ENCODE measurements at regions not wholly inside any gene's neighbourhood (a gene's known extent, or its start where the extent isn't known, plus 50 kb on each side); places are given as distances from the start of the nearest gene placed in this dataset.

- no peaks in the 10 kb centered on the region for H3K36me3 ChIP-seq (ENCODE audit: insufficient read depth, low read length)
- DNase-seq (ENCODE audit: insufficient read length, low spot score, missing footprints): no peak
- TF ChIP-seq, protein P1, sequence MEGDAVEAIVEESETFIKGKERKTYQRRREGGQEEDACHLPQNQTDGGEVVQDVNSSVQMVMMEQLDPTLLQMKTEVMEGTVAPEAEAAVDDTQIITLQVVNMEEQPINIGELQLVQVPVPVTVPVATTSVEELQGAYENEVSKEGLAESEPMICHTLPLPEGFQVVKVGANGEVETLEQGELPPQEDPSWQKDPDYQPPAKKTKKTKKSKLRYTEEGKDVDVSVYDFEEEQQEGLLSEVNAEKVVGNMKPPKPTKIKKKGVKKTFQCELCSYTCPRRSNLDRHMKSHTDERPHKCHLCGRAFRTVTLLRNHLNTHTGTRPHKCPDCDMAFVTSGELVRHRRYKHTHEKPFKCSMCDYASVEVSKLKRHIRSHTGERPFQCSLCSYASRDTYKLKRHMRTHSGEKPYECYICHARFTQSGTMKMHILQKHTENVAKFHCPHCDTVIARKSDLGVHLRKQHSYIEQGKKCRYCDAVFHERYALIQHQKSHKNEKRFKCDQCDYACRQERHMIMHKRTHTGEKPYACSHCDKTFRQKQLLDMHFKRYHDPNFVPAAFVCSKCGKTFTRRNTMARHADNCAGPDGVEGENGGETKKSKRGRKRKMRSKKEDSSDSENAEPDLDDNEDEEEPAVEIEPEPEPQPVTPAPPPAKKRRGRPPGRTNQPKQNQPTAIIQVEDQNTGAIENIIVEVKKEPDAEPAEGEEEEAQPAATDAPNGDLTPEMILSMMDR (IDR thresholded peaks at IDR 0.05; ENCODE audit: extremely low read depth, low read depth, low read length): no peak
- no peak overlapping the region for H3K4me2 ChIP-seq (ENCODE audit: insufficient read depth, low read length)
- H3K27ac ChIP-seq (ENCODE audit: low read depth, low read length): no peak overlapping the region
- no peak overlapping the region for H3K4me3 ChIP-seq (ENCODE audit: insufficient read depth, low read length)
- H4K20me1 ChIP-seq (ENCODE audit: insufficient read depth, low read length): no peaks in the 10 kb centered on the region
- H2AFZ ChIP-seq (ENCODE audit: low read length): no peak overlapping the region
- no peaks in the 10 kb centered on the region for H3K79me2 ChIP-seq (ENCODE audit: insufficient read depth, low read length)
- H3K4me1 ChIP-seq (ENCODE audit: insufficient read depth, low read length): no peaks in the 10 kb centered on the region
- H3K27me3 ChIP-seq (ENCODE audit: insufficient read depth, low read length): no peaks in the 10 kb centered on the region
- H3K9me3 ChIP-seq (ENCODE audit: low read depth, low read length): no peaks in the 10 kb centered on the region
Observed at GRCh38 chr1:82445132-82445531, 644.4 kb downstream of the ADGRL2 start.

DNA sequence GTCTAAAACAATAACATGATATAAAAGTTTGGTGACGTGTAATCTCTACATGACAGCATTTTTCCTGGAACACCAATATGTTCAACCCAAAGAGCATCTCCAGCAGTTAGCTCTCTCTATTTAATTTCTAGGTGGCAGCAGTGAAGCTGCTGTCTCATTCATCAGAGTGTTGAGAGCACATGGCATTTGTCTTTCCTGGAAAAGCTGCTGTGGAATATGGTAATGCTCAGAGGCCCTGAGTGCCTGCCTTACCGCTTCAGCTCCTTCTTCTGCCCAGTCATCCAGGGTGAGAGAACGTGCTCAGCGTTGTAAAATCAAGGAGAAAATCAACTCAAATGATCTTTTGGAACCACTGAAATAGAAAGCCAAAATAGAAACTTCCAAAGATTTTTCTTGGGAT, 640.7 kb downstream of the ADGRL2 start:
- Histone ChIP-seq H4K20me1 (ENCODE audit: insufficient read depth, low read length) (no peaks in the 10 kb centered on the region), H3K4me1 (ENCODE audit: insufficient read depth, low read length) (no peaks in the 10 kb centered on the region), H3K27ac (ENCODE audit: low read depth, low read length) (no peak overlapping the region), H3K36me3 (ENCODE audit: insufficient read depth, low read length) (no peaks in the 10 kb centered on the region), H3K79me2 (ENCODE audit: insufficient read depth, low read length) (no peaks in the 10 kb centered on the region), H2AFZ (ENCODE audit: low read length) (no peak overlapping the region), H3K9me3 (ENCODE audit: low read depth, low read length) (no peaks in the 10 kb centered on the region), H3K4me3 (ENCODE audit: insufficient read depth, low read length) (no peak overlapping the region), H3K27me3 (ENCODE audit: insufficient read depth, low read length) (no peaks in the 10 kb centered on the region), H3K4me2 (ENCODE audit: insufficient read depth, low read length) (no peak overlapping the region)
- TF ChIP-seq, protein P1 (IDR thresholded peaks at IDR 0.05; ENCODE audit: extremely low read depth, low read depth, low read length): no peak
- DNase-seq (ENCODE audit: insufficient read length, low spot score, missing footprints): no peak

GRCh38 chr1:82423174-82423815, 622.6 kb downstream of the ADGRL2 start:
- Histone ChIP-seq H3K9me3 (ENCODE audit: low read depth, low read length) (no peaks in the 10 kb centered on the region), H3K4me3 (ENCODE audit: insufficient read depth, low read length) (no peak overlapping the region), H2AFZ (ENCODE audit: low read length) (no peak overlapping the region), H3K4me1 (ENCODE audit: insufficient read depth, low read length) (no peaks in the 10 kb centered on the region), H4K20me1 (ENCODE audit: insufficient read depth, low read length) (no peaks in the 10 kb centered on the region), H3K27me3 (ENCODE audit: insufficient read depth, low read length) (no peaks in the 10 kb centered on the region), H3K79me2 (ENCODE audit: insufficient read depth, low read length) (no peaks in the 10 kb centered on the region), H3K36me3 (ENCODE audit: insufficient read depth, low read length) (no peaks in the 10 kb centered on the region), H3K27ac (ENCODE audit: low read depth, low read length) (no peak overlapping the region), H3K4me2 (ENCODE audit: insufficient read depth, low read length) (no peak overlapping the region)
- no peak for DNase-seq (ENCODE audit: insufficient read length, low spot score, missing footprints)
- TF ChIP-seq, protein P1 (IDR thresholded peaks at IDR 0.05; ENCODE audit: extremely low read depth, low read depth, low read length): no peak

DNA sequence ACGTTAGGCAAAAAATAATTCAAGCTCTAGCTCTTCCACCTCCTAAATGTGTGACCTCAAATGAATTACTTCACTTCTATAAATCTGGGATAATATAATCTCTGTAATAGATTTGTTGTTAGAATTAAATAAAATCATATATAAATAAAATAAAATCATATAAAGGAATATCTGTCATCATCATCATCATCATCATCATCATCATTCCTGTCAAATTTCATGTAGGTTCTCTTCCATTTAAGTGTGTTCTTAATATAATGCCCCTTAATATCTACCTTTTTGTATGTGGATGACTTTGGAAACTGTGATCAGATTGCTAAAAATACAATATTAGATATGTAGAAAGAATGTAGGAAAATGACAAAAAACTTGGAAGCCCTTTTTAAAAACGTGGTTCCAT, 621.0 kb downstream of the ADGRL2 start:
- TF ChIP-seq, protein P1 (IDR thresholded peaks at IDR 0.05; ENCODE audit: extremely low read depth, low read depth, low read length): no peak
- H3K27ac ChIP-seq (ENCODE audit: low read depth, low read length): no peak overlapping the region
- no peaks in the 10 kb centered on the region for H3K79me2 ChIP-seq (ENCODE audit: insufficient read depth, low read length)
- H3K4me2 ChIP-seq (ENCODE audit: insufficient read depth, low read length): no peak overlapping the region
- no peaks in the 10 kb centered on the region for H3K36me3 ChIP-seq (ENCODE audit: insufficient read depth, low read length)
- DNase-seq (ENCODE audit: insufficient read length, low spot score, missing footprints): no peak
- H3K4me1 ChIP-seq (ENCODE audit: insufficient read depth, low read length): no peaks in the 10 kb centered on the region
- no peaks in the 10 kb centered on the region for H3K9me3 ChIP-seq (ENCODE audit: low read depth, low read length)
- H3K27me3 ChIP-seq (ENCODE audit: insufficient read depth, low read length): no peaks in the 10 kb centered on the region
- no peak overlapping the region for H3K4me3 ChIP-seq (ENCODE audit: insufficient read depth, low read length)
- H4K20me1 ChIP-seq (ENCODE audit: insufficient read depth, low read length): no peaks in the 10 kb centered on the region
- no peak overlapping the region for H2AFZ ChIP-seq (ENCODE audit: low read length)
